ENCODE measurements at regions not wholly inside any gene's neighbourhood (a gene's known extent, or its start where the extent isn't known, plus 50 kb on each side); places are given as distances from the start of the nearest gene placed in this dataset.
"Not testable (repeated sequence)": the region's sequence is repeated elsewhere in the genome, so short reads cannot be mapped to it uniquely, and the experiment has no call there.

GRCh38 chr21:23613014-23613413, 1994.3 kb downstream of the MRPL39 start:
- no peak for DNase-seq (ENCODE audit: low spot score)

- no peak for DNase-seq (ENCODE audit: low spot score)
These were observed 1995.1 kb downstream of the MRPL39 start for GRCh38 chr21:23612210-23612609.

GRCh38 chr21:23607782-23608431, 1999.4 kb downstream of the MRPL39 start:
- no peak for DNase-seq (ENCODE audit: low spot score)

- no peak for DNase-seq (ENCODE audit: low spot score)
These were observed 2005.7 kb downstream of the MRPL39 start for GRCh38 chr21:23601549-23601948.

- DNase-seq (ENCODE audit: low spot score), result no peak
These were observed 2013.7 kb downstream of the MRPL39 start for GRCh38 chr21:23593582-23593981.

- DNase-seq (ENCODE audit: low spot score), result no peak
These were observed 2021.9 kb downstream of the MRPL39 start for GRCh38 chr21:23585419-23585818.

- no peak for DNase-seq (ENCODE audit: low spot score)
These were observed 2027.7 kb downstream of the MRPL39 start for GRCh38 chr21:23579573-23579972.

- no peak for DNase-seq (ENCODE audit: low spot score)
These were observed 2029.3 kb downstream of the MRPL39 start for GRCh38 chr21:23578027-23578426.

GRCh38 chr21:23574932-23575331, 2032.3 kb downstream of the MRPL39 start:
- DNase-seq (ENCODE audit: low spot score), result no peak

- DNase-seq (ENCODE audit: low spot score), result not testable (repeated sequence)
These were observed 2058.4 kb downstream of the MRPL39 start for GRCh38 chr21:23548924-23549323.

GRCh38 chr21:23543333-23543732, 2063.9 kb downstream of the MRPL39 start:
- DNase-seq (ENCODE audit: low spot score), result no peak

- no peak for DNase-seq (ENCODE audit: low spot score)
These were observed 2065.2 kb downstream of the MRPL39 start for GRCh38 chr21:23542097-23542496.

- no peak for DNase-seq (ENCODE audit: low spot score)
These were observed 2065.7 kb downstream of the MRPL39 start for GRCh38 chr21:23541571-23541970.

- no peak for DNase-seq (ENCODE audit: low spot score)
These were observed 2072.4 kb downstream of the MRPL39 start for GRCh38 chr21:23534850-23535249.

- no peak for DNase-seq (ENCODE audit: low spot score)
These were observed 2075.8 kb downstream of the MRPL39 start for GRCh38 chr21:23531444-23531843.

GRCh38 chr21:23524685-23525084, 2082.6 kb downstream of the MRPL39 start:
- DNase-seq (ENCODE audit: low spot score), result no peak

GRCh38 chr21:23522751-23523150, 2084.5 kb downstream of the MRPL39 start:
- DNase-seq (ENCODE audit: low spot score), result no peak

- no peak for DNase-seq (ENCODE audit: low spot score)
These were observed 2099.8 kb downstream of the MRPL39 start for GRCh38 chr21:23507501-23507900.

GRCh38 chr21:23496729-23497128, 2110.6 kb downstream of the MRPL39 start:
- DNase-seq (ENCODE audit: low spot score), result no peak

GRCh38 chr21:23488245-23488644, 2119.0 kb downstream of the MRPL39 start:
- DNase-seq (ENCODE audit: low spot score), result no peak

- DNase-seq (ENCODE audit: low spot score), result no peak
These were observed 2126.6 kb downstream of the MRPL39 start for GRCh38 chr21:23480591-23481270.

GRCh38 chr21:23478381-23478780, 2128.9 kb downstream of the MRPL39 start:
- no peak for DNase-seq (ENCODE audit: low spot score)
